CD8-positive, alpha-beta memory T cell (primary cell): ENCODE measurements at regions not wholly inside any gene's neighbourhood (a gene's known extent, or its start where the extent isn't known, plus 50 kb on each side); places are given as distances from the start of the nearest gene placed in this dataset.
A peak's percentile ranks its signal among the peaks of the same experiment; 100 is the strongest.

ENCODE experiments used
- CTCF ChIA-PET: fragments of 350-600 bp; sonication (Branson Sonifier 250); formaldehyde crosslinking; loops from one replicate; lab custom pipeline; 2021; ENCODE audit warnings: antibody characterized with exemption; lab: Charles Lee
- POLR2A ChIA-PET: fragments of 350-600 bp; sonication (Branson Sonifier 250); formaldehyde crosslinking; loops from one replicate; lab custom pipeline; 2021; ENCODE audit warnings: antibody characterized with exemption; lab: Charles Lee
- DNase-seq, 5 donors: peaks; one replicate each; pipeline versions ENCODE4 v3.0.0 to v3.0.0-alpha.2; 2020 to 2022; ENCODE audit warnings: mixed read lengths in 1 of 5
- H3K27ac ChIP-seq: one replicate; pipeline ENCODE4 v1.7.0; 2013; ENCODE audit warnings: low read depth, mild to moderate bottlenecking, low read length, moderate library complexity
- H3K27me3 ChIP-seq: 2 replicates; pipeline ENCODE4 v1.7.0; 2013; ENCODE audit warnings: low read length, mild to moderate bottlenecking; ENCODE audit not compliant: insufficient read depth, poor library complexity, severe bottlenecking
- H3K36me3 ChIP-seq: 2 replicates; pipeline ENCODE4 v1.7.0; 2013; ENCODE audit warnings: mild to moderate bottlenecking, low read length, moderate library complexity; ENCODE audit not compliant: insufficient read depth
- H3K4me1 ChIP-seq: 2 replicates; pipeline ENCODE4 v1.7.0; 2013; ENCODE audit warnings: mild to moderate bottlenecking, low read length, moderate library complexity; ENCODE audit not compliant: insufficient read depth
- H3K4me3 ChIP-seq: 2 replicates; pipeline ENCODE4 v1.7.0; 2013; ENCODE audit warnings: mild to moderate bottlenecking, low read length
- H3K9me3 ChIP-seq: 2 replicates; pipeline ENCODE4 v1.7.0; 2013; ENCODE audit warnings: mild to moderate bottlenecking, low read length
- H3K27ac Mint-ChIP-seq, 8 donors: one replicate each; pipeline ENCODE4 v1.8.0; 2020 to 2021; ENCODE audit warnings: mixed read lengths in 8 of 8, mild to moderate bottlenecking in 6 of 8, inconsistent platforms in 3 of 8, moderate library complexity in 3 of 8
- H3K27me3 Mint-ChIP-seq, 2 donors: one replicate each; pipeline ENCODE4 v1.8.0; 2020 to 2021; ENCODE audit warnings: mixed read lengths in 2 of 2, mild to moderate bottlenecking in 1 of 2, moderate library complexity in 1 of 2
- H3K36me3 Mint-ChIP-seq, 3 donors: one replicate each; pipeline ENCODE4 v1.8.0; 2020 to 2021; ENCODE audit warnings: mixed read lengths in 3 of 3, inconsistent platforms in 1 of 3, mild to moderate bottlenecking in 1 of 3
- H3K4me1 Mint-ChIP-seq, 3 donors: one replicate each; pipeline ENCODE4 v1.8.0; 2020 to 2021; ENCODE audit warnings: mixed read lengths in 3 of 3, inconsistent platforms in 1 of 3, mild to moderate bottlenecking in 1 of 3
- H3K4me3 Mint-ChIP-seq, 7 donors: one replicate each; pipeline ENCODE4 v1.8.0; 2020 to 2021; ENCODE audit warnings: mixed read lengths in 7 of 7, mild to moderate bottlenecking in 6 of 7, moderate library complexity in 4 of 7, inconsistent platforms in 2 of 7
- H3K9me3 Mint-ChIP-seq, 5 donors: one replicate each; pipeline ENCODE4 v1.8.0; 2020 to 2022; ENCODE audit warnings: mixed read lengths in 5 of 5, mild to moderate bottlenecking in 3 of 5, moderate library complexity in 2 of 5, inconsistent platforms in 1 of 5

GRCh38 chr3:38970851-38971638 is 80.7 kb downstream of the SCN11A start:
- no peaks in the 10 kb centered on the region for H3K36me3 ChIP-seq
- ChIA-PET CTCF (no interaction called here), POLR2A (no interaction called here)
- Mint-ChIP-seq H3K27me3 (peaks cover 15 to 19% of the 10 kb centered on the region in 2 donors), H3K27ac (no peak overlapping the region), H3K4me3 (no peak overlapping the region), H3K4me1 (no peaks in the 10 kb centered on the region), H3K9me3 (no peaks in the 10 kb centered on the region), H3K36me3 (no peaks in the 10 kb centered on the region)
- no peaks in the 10 kb centered on the region for H3K27me3 ChIP-seq
- H3K27ac ChIP-seq = no peak overlapping the region
- DNase-seq = no peak
- no peak overlapping the region for H3K4me3 ChIP-seq
- H3K4me1 ChIP-seq = no peaks in the 10 kb centered on the region
- no peaks in the 10 kb centered on the region for H3K9me3 ChIP-seq

GRCh38 chr3:38969317-38970235 is 82.2 kb downstream of the SCN11A start:
- ChIA-PET CTCF (no interaction called here), POLR2A (no interaction called here)
- DNase-seq = no peak

GRCh38 chr3:38968891-38969290 is 82.9 kb downstream of the SCN11A start:
- Mint-ChIP-seq H3K27ac (peak overlapping the region in 1 of 8 donors; percentile 36), H3K27me3 (peaks cover 15 to 19% of the 10 kb centered on the region in 2 donors), H3K9me3 (no peaks in the 10 kb centered on the region), H3K36me3 (no peaks in the 10 kb centered on the region), H3K4me3 (no peak overlapping the region), H3K4me1 (no peaks in the 10 kb centered on the region)
- H3K4me3 ChIP-seq = no peak overlapping the region
- ChIA-PET POLR2A (no interaction called here), CTCF (no interaction called here)
- H3K27me3 ChIP-seq = no peaks in the 10 kb centered on the region
- no peaks in the 10 kb centered on the region for H3K4me1 ChIP-seq
- no peaks in the 10 kb centered on the region for H3K9me3 ChIP-seq
- DNase-seq = no peak
- no peak overlapping the region for H3K27ac ChIP-seq
- no peaks in the 10 kb centered on the region for H3K36me3 ChIP-seq

More at GRCh38 chr3:38969317-38970235, 82.2 kb downstream of the SCN11A start:
- Mint-ChIP-seq H3K4me3 (no peak overlapping the region), H3K9me3 (no peaks in the 10 kb centered on the region), H3K4me1 (no peaks in the 10 kb centered on the region), H3K36me3 (no peaks in the 10 kb centered on the region), H3K27me3 (peaks cover 15 to 19% of the 10 kb centered on the region in 2 donors), H3K27ac (no peak overlapping the region)
- no peaks in the 10 kb centered on the region for H3K27me3 ChIP-seq
- H3K4me3 ChIP-seq = no peak overlapping the region
- no peaks in the 10 kb centered on the region for H3K9me3 ChIP-seq
- H3K4me1 ChIP-seq = no peaks in the 10 kb centered on the region
- no peaks in the 10 kb centered on the region for H3K36me3 ChIP-seq
- H3K27ac ChIP-seq = no peak overlapping the region

GRCh38 chr3:38968403-38968802 is 83.3 kb downstream of the SCN11A start:
- no peaks in the 10 kb centered on the region for H3K4me1 Mint-ChIP-seq
- H3K27me3 Mint-ChIP-seq = peaks cover 15 to 19% of the 10 kb centered on the region in 2 donors
- POLR2A ChIA-PET = no interaction called here
- Histone ChIP-seq H3K9me3 (no peaks in the 10 kb centered on the region), H3K27me3 (no peaks in the 10 kb centered on the region), H3K4me3 (no peak overlapping the region), H3K36me3 (no peaks in the 10 kb centered on the region), H3K4me1 (no peaks in the 10 kb centered on the region), H3K27ac (no peak overlapping the region)
- CTCF ChIA-PET = no interaction called here
- H3K4me3 Mint-ChIP-seq = no peak overlapping the region
- no peaks in the 10 kb centered on the region for H3K9me3 Mint-ChIP-seq
- DNase-seq = no peak
- H3K36me3 Mint-ChIP-seq = no peaks in the 10 kb centered on the region
- no peak overlapping the region for H3K27ac Mint-ChIP-seq

GRCh38 chr3:38967693-38967989 is 84.1 kb downstream of the SCN11A start:
- ChIA-PET POLR2A (no interaction called here), CTCF (no interaction called here)
- Histone ChIP-seq H3K36me3 (no peaks in the 10 kb centered on the region), H3K27me3 (no peaks in the 10 kb centered on the region), H3K9me3 (no peaks in the 10 kb centered on the region), H3K27ac (no peak overlapping the region), H3K4me3 (no peak overlapping the region), H3K4me1 (no peaks in the 10 kb centered on the region)
- H3K9me3 Mint-ChIP-seq = no peaks in the 10 kb centered on the region
- no peak overlapping the region for H3K27ac Mint-ChIP-seq
- H3K4me3 Mint-ChIP-seq = no peak overlapping the region
- H3K36me3 Mint-ChIP-seq = no peaks in the 10 kb centered on the region
- no peak for DNase-seq
- no peaks in the 10 kb centered on the region for H3K4me1 Mint-ChIP-seq
- H3K27me3 Mint-ChIP-seq = peaks cover 15 to 18% of the 10 kb centered on the region in 2 donors

- POLR2A ChIA-PET = no interaction called here
- H3K9me3 ChIP-seq = no peaks in the 10 kb centered on the region
- no peak overlapping the region for H3K4me3 ChIP-seq
- no peaks in the 10 kb centered on the region for H3K36me3 Mint-ChIP-seq
- no peaks in the 10 kb centered on the region for H3K9me3 Mint-ChIP-seq
- H3K4me1 ChIP-seq = no peaks in the 10 kb centered on the region
- no peaks in the 10 kb centered on the region for H3K36me3 ChIP-seq
- H3K27ac ChIP-seq = no peak overlapping the region
- no peak overlapping the region for H3K27ac Mint-ChIP-seq
- CTCF ChIA-PET = no interaction called here
- H3K4me1 Mint-ChIP-seq = no peaks in the 10 kb centered on the region
- H3K4me3 Mint-ChIP-seq = no peak overlapping the region
- no peaks in the 10 kb centered on the region for H3K27me3 ChIP-seq
- H3K27me3 Mint-ChIP-seq = peaks cover 15% of the 10 kb centered on the region in 2 donors
- DNase-seq = no peak
Observed at GRCh38 chr3:38966811-38967692, 84.7 kb downstream of the SCN11A start.

DNA sequence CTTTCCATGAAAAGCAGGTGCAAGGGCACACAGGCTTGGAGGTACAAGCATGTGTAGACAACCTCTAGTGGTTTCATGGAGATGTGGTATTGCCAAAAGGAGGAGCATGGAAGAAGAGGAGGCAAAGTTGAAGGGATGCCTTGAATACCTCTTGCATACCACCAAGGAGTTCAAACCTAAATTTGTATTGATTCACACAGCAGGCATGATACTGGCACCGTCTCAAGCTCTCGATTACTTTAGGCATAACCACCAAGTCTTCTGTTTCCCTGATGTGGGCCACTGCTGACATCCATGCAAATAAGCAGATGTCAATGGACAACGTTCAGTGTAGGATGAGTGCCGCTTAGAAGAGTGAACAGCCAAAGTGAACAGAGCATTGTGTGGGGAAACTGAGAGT is 87.1 kb downstream of the SCN11A start:
- Mint-ChIP-seq H3K27ac (no peak overlapping the region), H3K27me3 (peaks cover 4 to 6% of the 10 kb centered on the region in 2 donors), H3K9me3 (no peaks in the 10 kb centered on the region), H3K36me3 (no peaks in the 10 kb centered on the region), H3K4me3 (no peak overlapping the region), H3K4me1 (peaks cover 0 to 10% (median 0%) of the 10 kb centered on the region in 3 donors)
- H3K4me3 ChIP-seq = no peak overlapping the region
- ChIA-PET POLR2A (no interaction called here), CTCF (interaction anchor here (1.3 kb wide), 1 partner anchor 10 kb away, joined by 3 read pairs; no protein-coding TSS in a partner anchor)
- no peaks in the 10 kb centered on the region for H3K9me3 ChIP-seq
- H3K36me3 ChIP-seq = no peaks in the 10 kb centered on the region
- no peak for DNase-seq
- H3K27ac ChIP-seq = no peak overlapping the region
- no peaks in the 10 kb centered on the region for H3K27me3 ChIP-seq
- no peaks in the 10 kb centered on the region for H3K4me1 ChIP-seq
